Glomerular visceral epithelial cell (primary cell): ENCODE measurements at regions not wholly inside any gene's neighbourhood (a gene's known extent, or its start where the extent isn't known, plus 50 kb on each side); places are given as distances from the start of the nearest gene placed in this dataset.
"Not testable (repeated sequence)": the region's sequence is repeated elsewhere in the genome, so short reads cannot be mapped to it uniquely, and the experiment has no call there.

Experiments used
- DNase-seq: peaks from one replicate; pipeline ENCODE4 v3.0.0-alpha.2; 2016; ENCODE audit errors: extremely low spot score

DNA sequence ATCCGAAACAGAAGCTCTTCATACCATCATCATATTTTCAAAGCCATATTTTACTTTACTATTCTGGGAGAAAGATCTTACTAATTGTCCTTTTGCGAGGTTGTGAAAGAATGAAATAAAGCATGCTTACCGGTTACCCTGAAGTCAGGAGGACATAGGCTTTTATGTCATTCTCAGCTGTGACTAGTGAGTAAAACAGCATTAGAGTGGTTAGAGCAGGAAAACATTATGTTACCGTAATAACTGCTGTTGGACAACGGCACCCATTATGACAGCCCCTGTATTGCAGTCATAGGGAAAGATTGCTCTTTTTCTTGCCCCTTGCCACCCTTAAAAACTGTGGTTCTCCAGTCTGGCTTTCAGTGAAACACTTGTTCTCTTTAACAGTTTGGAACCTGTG, 1035.7 kb downstream of the ZPLD1 start:
- DNase-seq: no peak

DNA sequence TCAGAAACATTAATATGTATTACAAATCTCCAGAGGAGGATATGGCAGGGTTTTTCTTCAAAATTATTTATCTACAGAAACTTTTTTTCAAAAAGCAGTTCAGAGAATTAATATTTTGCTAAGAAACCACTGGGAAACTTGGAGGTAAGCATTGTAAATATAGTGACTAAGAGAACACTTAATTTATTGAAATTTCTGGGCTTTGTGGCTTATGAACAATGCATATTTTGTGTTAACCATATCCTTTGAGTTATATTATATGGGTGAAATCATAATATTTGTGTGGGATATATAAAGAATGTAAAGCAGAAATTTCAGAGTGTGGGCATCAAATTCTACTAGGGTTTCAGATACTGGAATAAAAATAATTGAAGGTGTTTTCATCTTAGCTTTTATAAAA, 1059.2 kb downstream of the ZPLD1 start:
- DNase-seq: no peak

- DNase-seq: no peak
These were observed 1059.7 kb downstream of the ZPLD1 start for GRCh38 chr3:103494512-103494911.

DNA sequence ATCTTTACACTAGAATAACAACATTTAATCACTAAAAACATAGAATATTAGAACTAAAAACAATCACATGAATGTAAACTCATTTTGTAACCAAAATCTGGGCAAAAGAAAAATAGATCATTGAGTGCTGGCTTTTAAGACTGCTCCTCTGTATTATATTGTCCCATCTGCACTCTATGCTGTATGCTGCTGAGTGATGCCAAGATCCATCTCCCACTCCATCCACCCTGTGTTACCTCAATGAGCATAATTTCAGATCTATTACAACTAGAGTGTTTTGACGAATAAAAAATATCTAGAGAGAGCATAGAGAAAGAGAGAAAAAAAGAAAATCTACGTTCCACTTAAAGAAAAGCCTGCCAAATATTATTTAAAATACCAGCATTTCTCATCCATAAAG, 1060.4 kb downstream of the ZPLD1 start:
- DNase-seq: no peak

GRCh38 chr3:103499132-103499900, 1064.5 kb downstream of the ZPLD1 start:
- peak; percentile 14 for DNase-seq

- no peak for DNase-seq
These were observed 1065.2 kb downstream of the ZPLD1 start for GRCh38 chr3:103499967-103500366.

- no peak for DNase-seq
These were observed 1075.9 kb downstream of the ZPLD1 start for GRCh38 chr3:103510760-103511159.

- peak; percentile 4 for DNase-seq
These were observed 1077.1 kb downstream of the ZPLD1 start for GRCh38 chr3:103511891-103512290.

GRCh38 chr3:103512595-103512994, 1077.8 kb downstream of the ZPLD1 start:
- DNase-seq: no peak

DNA sequence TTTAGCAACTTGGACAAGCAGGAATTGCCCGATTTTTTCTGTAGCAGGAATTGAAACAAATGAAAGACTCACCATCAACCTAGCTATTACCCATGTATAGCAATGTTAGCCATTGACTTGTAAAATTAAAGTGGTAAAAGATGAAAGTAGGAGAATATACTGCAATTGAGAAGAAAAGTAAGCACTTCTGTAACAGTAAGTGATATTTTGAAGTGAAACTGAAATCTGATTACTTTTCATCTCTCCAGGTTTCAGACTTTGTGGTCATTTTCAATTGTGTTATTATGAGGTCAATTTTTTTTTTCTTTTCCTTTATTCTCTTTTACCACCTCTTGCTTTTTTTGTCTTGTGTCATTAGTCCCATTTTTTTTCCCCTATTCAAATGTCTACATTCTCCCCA, 1078.2 kb downstream of the ZPLD1 start:
- no peak for DNase-seq

DNA sequence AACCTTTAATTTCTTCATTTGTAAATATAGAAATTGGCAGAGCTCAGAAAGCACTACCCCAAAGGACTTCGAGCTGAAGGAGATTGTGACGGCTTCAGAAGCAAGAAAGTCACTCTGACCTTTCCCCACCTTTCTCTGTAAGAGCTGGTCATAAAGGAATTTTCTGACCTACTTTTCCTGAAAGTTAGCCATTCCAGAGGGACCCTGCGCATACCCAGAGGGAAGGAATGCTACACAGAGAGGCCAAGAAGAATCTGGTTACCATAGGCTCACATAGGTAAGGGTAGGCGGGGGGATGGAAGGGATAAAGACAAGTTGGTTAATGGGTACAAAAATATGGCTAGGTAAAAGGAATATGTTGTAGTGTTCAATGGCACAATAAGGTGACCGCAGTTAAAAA, 1080.3 kb downstream of the ZPLD1 start:
- DNase-seq: no peak

DNA sequence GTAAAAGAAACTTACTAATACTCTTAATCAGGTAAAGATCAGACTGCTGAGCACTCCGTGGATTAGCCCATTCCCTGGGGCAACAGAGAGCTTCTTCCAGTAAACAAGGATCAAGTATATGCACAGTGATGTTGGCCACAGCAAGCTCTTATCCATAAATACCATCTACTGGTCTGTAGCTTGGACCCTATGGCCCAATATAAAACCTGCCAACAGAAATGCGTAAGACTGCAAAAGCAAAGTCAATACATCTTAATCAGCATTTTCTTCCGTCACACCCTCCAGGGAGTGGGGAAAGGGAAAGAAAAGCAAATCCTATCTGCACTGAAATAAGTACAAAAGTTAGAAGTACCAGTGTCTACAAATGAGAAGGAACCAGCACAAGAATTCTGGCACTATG, 1082.1 kb downstream of the ZPLD1 start:
- no peak for DNase-seq

DNA sequence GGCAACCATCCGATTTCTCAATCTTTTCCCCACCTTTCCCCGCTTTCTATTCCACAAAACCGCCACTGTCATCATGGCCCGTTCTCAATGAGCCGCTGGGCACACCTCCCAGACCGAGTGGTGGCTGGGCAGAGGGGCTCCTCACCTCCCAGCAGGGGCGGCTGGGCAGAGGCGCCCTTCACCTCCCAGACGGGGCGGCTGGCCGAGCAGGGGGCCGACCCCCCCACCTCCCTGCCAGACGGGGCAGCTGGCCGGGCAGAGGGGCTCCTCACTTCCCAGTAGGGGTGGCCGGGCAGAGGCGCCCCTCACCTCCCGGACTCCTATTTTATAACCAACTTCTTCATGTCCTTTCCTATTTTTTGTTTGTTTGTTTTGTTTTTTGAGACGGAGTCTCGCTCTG, 1096.5 kb downstream of the ZPLD1 start:
- not testable (repeated sequence) for DNase-seq

DNA sequence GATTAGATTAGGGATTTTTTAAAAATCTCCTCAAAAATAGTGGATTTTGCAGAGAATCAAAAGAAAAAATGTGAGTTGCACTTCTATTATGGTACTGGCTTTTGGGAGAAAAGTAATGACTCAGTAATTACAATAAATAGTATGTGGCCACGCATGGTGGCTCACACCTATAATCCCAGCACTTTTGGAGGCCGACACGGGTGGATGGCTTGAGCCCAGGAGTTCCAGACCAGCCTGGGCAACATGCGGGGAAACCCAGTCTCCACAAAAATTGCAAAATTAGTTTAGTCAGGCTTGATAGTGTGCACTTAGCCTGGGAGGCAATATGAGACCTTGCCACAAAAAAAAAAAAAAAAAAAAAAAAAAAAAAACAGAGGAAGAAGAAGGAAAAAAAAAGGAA, 1098.2 kb downstream of the ZPLD1 start:
- DNase-seq: peak; percentile 1

DNA sequence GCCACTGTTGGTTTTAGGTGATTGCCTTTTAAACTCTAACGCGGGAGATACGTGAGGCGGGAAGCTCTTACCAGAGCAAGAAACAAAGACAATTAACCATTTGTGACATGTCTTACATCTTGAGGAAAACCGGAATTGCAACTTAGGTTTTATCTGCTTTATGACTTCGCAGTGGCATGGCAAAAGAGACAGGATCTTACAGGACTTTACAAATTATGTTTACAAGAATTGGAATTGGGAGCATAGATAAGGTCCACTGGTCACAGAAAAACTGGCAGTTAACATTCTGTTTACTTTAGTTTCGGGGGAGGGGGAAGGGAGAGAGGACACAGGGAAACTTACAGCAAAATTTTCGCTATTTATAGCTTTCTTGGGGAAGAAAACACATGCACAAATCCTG, 1119.6 kb downstream of the ZPLD1 start:
- DNase-seq: no peak

DNA sequence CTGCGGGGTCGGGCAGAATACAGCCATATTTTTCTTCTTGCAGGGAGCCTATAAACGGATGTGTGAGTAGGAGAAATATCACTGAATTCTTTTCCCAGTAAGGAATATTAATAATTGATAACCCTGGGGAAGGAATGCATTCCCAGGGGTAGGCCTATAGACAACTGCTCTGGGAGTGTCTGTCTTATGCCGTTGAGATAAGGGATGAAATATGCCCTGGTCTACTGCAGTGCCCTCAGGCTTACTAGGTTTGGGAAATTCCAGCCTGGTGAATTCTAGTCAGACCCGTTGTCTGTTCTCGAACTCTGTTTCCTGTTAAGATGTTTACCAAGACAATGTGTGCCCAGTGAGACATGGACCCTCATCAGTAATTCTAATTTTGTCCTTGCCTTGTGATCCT, 1129.3 kb downstream of the ZPLD1 start:
- not testable (repeated sequence) for DNase-seq

- DNase-seq: no peak
These were observed 1151.0 kb downstream of the ZPLD1 start for GRCh38 chr3:103585809-103586208.

GRCh38 chr3:103589770-103590169, 1155.0 kb downstream of the ZPLD1 start:
- DNase-seq: no peak

DNA sequence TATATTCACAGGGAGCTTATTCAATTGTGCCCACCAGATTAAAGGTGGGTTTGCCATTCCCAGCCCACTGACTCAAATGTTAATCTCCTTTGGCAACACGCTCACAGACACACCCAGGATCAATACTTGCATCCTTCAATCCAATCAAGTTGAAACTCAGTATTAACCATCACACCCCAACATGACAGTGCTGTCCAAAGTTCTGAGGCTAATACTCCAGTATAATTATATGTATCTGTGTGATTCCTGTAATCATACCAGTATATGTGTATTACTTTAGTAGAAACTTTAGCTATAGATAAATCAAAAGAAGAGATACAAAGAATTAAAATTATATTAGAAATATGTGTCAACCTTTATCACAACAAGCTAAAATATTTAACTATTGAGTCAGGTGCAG, 1166.0 kb downstream of the ZPLD1 start:
- DNase-seq: no peak

GRCh38 chr3:103601666-103602065, 1166.9 kb downstream of the ZPLD1 start:
- DNase-seq: no peak

- DNase-seq: no peak
These were observed 1174.7 kb downstream of the ZPLD1 start for GRCh38 chr3:103609472-103609871.

- DNase-seq: no peak
These were observed 1178.8 kb downstream of the ZPLD1 start for GRCh38 chr3:103613397-103614156.

DNA sequence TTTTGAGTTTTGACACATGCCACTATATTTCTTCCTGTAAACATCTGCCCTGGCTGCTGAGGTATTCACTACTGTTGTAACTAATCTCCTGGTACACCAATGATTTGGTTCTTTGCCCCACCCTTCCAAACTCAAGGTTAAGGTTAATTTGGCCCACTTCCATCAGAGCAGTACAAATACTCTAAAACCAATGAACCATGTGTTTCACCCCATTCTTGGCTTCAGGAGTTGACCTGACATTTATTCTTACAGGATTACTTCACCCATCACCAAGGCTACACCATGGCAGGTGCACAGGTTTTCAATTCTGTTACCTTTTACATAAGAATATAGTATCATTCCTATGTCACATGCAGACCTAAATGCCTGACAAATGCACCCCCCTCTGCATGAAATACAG, 1179.9 kb downstream of the ZPLD1 start:
- no peak for DNase-seq
